Activated CD4-positive, alpha-beta T cell treated with anti-CD3 and anti-CD28 coated beads, Interleukin-2, amount 50 U/mL, for 48 hours (primary cell): ENCODE measurements at regions not wholly inside any gene's neighbourhood (a gene's known extent, or its start where the extent isn't known, plus 50 kb on each side); places are given as distances from the start of the nearest gene placed in this dataset.

Experiments
- DNase-seq, 2 experiments: peaks; one replicate each; pipeline ENCODE4 v3.0.0-alpha.2; 2020

DNA sequence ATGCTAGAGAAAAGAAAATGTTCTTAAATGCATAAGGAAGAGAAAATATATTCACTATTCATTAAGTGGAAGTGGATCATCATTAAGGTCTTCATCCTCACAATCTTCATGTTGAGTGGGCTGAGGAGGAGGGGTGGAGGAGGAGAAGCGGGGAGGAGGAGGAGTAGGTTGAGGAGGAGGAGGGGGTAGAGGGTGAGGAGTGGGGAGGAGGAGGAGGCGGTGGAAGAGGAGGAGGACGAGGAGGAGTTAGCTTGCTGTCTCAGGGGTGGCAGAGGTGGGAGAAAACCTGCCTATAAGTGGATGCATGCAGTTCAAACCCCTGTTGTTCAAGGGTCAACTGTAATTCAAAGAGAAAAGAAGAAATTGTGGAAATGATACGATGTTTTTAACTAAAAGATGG is 71.6 kb downstream of the MYEOV start:
- no peak for DNase-seq

DNA sequence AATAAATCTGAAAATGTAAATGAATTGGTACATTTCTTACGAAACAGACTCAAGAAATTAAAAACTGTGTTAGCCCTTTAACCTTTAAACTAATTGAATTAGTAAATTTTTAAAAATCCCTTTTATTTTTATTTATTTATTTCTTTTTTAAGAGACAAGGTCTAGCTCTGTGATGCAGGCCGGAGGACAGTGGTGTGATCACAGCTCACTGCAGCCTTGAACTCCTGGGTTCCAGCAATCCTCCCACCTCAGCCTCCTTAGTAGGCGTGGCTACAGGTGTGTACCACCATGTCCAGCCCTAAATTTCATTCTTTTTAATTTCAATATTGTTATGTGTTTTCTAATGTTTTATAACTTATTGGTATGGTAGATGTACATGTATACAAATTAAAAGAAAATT is 72.6 kb downstream of the MYEOV start:
- no peak for DNase-seq

DNA sequence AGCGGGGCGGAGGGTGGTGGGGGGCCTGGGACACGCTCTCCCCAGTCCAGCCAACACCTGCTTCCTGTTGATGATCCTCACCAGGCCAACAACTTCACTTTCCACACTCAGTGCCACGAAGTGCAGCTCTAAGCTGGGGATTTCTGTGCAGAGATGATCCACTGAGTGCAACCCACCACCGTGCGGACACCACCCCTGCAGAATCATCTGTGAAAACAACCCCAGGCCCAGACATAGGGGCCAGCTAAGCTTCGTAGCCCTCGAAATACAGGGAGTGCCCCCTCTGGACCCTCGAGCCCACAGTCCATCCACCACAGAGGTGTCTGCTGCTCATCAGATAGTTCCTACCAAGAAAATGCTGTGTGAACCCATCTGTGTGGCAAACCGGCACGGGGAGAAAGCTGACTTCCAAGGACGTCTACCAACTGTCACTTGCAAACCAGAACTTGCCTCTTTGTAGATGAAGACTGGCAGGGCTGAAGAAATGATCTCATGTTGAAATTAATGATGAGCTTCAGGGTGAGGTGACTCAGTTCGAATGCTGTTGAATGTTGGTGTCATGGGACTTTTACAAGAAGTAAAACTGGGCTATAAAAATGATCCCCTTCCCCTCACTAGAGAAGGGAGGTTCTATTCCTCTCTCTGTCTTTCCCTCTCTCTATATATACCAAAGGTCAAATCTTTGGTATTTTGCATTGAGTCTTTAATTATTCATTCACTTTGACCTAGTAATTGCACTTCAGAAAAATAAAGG is 73.4 kb downstream of the MYEOV start:
- no peak for DNase-seq

DNA sequence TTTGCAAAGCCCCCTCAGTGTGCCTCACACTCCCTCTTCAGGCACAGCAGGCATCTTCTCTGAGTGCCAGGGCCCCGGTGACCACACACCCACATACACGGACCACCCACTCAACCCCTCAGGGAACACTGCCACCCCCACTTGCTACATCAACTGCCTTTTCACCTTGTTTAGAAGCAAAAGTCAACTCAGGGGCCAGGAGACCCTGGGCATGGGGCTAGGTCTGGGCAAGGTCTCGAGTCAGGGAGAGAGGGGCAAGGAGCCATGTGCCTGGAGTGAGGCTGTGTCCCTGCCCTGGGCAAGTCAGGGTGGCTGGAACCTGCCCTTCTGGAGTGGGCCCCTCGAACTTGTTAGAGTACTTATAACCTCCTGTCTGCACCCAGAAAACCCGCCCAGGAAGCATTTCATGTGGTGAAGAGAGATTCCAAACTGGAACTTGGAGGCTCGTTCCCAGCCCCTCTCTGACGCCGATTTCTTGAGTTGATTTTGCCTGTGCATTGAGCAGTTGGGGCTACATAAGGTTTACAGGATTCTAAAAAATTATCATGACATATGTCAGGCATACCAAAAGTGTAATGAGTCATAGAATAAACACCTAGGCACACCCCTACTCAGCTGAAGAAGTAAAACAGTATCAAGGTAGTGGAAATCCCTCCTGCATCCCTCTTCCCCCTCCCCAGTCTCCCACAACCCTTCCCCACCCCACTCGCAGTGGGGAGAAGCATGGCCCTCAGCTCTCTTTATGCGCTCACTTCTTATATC is 74.3 kb downstream of the MYEOV start:
- no peak for DNase-seq

DNA sequence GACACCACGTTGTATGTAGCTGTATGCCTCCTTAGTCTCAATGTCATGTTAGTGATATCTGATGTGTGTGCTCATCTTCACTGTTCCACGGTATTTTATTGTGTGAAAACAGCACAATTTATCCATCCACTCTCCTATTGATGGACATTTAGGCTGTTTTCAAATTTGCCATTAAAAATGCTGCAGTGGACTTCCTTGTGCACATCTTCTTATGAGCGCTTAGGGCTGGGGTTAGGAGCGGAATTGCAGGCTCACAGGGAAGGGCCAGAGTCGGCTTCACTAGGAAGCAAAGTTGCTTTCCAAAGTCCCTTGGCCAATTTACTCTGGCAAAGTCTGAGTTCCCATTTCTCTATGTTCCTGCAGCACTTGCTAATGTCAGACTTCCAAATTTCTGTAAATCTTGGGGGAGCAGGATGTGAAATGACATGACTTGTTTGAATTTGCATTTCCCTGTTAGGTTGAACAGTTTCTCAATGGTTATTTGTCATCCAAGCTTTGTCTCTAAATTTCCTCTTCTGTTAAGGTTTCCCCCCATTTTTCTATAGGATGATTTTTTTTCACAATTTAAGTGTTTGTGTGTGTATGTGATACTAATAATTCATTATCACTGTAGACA is 75.4 kb downstream of the MYEOV start:
- no peak for DNase-seq

DNA sequence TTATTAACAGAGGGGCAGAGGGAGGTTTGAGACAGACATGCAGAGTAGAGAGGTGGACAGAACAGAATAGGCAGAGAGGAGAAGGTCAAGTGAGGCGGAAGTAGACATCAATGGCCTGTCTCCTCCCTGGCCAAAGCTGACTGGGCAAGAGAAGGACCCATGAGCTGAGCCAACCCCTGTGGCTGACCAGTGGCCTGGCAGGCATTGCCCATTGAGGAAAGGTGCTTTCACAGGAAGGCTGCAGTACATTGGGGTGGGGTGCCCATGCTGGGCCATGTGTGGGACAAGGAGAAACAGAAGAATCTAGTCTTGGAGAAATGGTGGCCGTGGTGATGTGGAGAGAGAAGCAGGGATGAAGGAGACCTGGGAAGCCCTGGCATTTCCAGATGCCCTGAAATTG is 76.0 kb downstream of the MYEOV start:
- DNase-seq, result no peak

DNA sequence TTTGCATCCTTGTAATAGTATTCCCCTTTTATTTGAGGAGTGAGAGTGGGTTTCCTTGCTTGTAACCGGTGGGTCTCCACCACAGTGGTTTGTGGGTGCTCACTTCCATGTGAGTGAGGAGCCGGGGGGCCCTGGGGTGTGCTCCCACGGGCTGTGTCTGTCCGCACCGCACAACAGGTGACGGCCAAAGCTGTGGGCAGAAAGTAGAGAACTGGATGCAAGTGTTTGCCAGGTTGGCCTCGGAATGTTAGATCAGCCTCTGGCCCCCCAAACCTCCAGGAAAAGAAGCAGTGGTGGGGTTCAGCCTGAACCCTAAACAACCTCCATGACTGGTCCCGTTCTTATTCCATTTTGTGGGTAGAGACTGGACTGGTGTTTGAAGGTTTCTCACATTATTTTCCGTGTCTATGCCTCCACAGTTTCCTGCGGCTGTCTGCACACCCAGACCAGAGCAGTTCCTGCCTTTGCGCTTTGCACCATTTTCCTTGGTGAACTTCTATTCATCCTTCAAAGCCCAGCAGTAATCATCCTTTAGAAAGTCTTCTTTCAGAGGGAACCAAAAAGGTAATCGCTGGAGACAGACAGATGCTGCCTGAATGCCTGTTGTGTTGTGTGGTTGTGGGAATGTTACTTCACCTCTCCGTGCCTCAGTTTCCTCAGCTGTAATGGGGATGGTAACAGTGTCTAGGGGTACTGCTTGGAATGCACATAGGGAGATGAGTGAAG is 77.2 kb downstream of the MYEOV start:
- DNase-seq, result no peak

DNA sequence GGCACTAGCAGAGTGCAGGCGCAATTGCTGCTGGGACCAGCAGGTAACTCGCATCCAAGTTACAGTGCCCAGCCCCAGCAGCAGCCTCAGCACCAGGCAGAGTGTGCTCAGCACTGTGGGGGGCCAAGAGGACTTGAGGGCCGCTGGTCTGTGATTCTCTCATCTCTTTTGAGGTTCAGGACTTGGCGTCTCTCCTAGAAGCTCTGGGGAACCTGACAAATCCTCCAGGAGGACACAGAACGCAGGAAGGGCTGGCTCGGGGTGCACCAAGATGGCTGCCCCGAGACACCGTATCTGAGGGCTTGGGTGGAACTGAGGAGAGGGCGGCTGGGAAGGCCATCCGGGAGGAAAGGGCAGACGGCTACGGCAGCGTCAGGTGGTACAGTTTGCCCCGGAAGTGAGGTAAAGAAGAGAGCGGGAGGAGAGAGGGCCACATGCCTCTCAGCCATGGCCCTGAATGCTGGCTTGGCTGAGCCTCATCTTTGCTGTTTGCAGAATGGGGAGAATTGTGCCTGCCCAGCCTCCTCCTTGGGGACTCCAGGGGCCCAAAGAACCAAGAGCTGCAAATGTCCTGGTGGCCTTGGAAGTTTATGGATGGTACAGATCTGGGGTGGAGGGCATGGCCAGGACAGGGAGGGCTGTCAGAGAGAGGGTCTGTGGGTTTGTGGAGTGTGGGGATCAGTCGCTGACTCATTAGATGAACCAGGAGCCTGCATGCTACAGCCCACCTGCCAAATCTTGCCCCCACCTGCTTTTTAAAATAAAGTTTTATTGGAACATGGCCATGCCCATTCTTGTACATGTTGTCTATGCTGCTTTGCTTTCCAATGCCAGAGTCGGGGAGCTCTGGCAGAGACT is 78.0 kb downstream of the MYEOV start:
- DNase-seq, result no peak

DNA sequence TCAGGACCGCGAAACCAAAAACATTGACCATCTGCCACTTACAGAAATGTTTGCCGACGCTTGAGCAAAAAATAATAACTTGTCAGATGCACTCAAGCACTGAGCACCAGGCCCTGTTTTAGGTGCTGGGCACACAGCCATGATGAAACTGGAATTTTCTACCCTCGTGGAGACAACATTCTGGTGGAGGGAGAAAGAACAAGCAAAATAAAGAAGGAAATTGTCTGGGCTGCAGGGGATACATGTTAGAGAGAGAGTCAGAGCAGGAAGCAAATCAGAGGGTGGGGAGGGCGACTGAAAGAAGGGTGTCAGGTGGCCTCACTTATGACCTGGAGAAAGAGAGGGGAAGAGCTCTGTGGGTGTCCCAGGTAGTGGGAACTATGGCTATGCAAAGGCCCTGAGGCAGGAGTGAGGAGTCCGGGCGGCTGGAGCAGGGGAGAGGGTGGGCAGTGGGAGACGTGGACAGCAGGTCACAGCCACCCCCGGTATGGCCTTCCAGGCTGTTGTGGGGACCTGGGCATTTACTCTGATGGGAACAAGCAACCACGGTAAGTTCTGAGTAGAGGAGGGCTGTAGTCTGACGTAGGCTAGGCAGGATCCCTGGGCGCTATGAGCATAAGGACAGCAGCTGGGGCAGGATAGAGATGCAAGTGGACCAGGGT is 78.8 kb downstream of the MYEOV start:
- DNase-seq, result no peak

DNA sequence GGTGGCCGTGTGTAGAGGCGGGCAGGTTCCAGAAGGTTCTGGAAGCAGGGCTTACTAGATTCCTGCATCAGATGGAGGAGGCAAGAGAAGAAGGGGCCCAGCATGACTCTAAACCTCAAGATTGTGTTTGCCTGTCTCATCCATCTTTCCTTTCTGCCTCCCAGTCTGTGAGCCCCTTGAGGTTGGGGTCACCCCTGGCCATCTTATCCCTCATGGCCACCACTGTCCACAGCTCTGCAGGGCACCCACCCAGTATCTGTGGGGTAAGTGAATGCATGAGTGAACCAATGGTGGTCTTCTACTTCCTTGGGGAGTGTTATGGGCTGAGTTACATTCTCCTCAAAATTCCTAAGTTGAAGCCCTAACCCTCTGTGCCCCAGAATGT is 79.3 kb downstream of the MYEOV start:
- no peak for DNase-seq

DNA sequence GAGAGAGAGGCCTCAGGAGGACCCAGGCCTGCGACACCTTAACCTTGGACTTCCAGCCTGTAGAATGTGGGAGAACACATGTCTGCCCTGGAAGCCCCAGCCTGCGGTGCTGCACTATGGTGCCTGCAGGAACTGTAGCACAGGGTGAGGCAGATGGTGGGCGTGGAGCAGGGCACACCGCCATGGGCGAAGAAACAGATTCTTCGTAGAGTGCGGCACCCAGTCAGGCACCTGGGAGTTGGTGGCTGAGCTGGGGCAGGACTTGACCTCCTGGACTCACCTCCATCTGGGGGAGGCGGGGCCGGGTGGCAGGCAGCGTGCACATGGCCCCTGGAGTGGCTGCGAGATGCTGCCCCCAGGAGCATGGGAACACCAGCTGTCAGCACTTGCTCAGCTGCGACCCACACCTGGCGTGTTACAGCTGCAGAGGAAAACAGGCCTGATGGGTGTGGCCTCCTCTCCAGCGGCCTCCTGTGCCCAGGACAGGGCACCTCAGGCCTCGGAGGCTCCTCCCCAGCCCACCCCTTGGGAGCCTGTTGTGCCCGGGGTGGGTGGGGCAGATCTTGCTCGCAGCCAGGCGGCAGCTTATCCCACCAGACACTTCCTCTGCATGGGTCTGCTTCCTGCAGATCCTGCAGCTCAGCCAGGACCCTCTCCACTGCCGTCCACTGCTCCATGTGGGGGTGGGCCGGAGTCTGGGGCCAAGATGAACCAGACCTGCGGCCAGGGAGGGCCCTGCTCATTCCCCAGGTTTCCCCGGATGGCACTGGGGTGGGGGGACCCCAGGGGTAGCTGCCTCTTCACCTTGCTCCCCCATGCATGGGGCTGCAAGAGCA is 80.4 kb downstream of the MYEOV start:
- DNase-seq, result no peak

DNA sequence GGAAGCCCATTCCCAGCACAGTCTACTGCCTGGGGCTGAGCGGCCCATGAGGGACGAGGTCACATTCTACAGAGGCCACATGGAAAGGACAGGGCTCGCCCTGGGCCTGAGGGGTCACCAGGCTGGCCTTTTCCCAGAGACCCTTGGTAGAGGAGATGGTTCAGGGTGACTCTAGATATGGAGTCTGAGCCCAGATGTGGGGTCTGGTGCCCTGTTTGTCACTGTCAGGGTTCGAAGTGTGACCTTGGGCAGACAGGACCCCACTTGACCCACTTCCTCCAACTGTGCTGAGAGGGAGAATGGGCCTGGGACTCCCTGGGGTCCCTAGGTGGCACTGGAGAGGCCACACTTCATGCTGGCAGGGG is 81.0 kb downstream of the MYEOV start:
- no peak for DNase-seq

DNA sequence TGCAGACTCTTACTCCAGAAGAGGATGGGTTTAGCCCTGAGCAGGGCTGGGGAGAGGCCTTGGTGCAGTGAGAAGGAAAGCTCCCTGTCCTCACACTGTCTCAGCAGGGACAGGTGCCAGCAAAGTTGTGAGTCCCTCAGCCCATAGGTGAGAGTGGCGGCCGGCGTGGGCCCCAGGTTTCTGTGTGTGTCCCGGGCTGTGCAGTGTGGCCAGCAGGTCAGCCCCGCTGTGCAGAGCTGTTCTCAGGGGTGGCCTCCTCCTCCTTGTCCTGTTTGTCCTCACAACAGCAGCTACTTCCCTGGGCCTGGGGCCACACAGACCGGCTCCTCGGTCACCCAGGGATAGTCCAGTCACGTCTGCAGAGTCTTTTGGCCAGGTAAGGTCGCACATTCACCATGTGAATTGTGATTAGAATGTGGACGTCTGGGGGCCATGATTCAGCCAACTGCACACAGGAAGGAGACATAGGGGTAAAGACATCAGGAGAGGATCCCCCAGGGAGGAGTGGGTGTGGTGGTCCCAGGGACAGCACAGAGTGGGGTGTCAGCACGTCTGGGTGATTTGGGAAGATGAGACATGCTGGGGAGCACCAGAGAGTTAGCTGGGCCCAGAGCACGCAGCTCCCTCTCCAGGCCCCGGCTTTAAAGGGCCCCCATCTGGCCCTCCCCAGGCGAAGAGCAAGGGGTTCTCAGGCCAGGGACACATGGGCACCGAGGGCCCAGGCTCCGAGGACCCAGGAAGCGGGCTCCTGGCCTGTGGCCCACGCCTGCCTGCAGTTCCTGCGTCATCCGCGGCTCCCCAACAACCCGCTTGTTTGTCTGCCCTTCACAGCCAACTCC is 81.6 kb downstream of the MYEOV start:
- DNase-seq, result no peak

DNA sequence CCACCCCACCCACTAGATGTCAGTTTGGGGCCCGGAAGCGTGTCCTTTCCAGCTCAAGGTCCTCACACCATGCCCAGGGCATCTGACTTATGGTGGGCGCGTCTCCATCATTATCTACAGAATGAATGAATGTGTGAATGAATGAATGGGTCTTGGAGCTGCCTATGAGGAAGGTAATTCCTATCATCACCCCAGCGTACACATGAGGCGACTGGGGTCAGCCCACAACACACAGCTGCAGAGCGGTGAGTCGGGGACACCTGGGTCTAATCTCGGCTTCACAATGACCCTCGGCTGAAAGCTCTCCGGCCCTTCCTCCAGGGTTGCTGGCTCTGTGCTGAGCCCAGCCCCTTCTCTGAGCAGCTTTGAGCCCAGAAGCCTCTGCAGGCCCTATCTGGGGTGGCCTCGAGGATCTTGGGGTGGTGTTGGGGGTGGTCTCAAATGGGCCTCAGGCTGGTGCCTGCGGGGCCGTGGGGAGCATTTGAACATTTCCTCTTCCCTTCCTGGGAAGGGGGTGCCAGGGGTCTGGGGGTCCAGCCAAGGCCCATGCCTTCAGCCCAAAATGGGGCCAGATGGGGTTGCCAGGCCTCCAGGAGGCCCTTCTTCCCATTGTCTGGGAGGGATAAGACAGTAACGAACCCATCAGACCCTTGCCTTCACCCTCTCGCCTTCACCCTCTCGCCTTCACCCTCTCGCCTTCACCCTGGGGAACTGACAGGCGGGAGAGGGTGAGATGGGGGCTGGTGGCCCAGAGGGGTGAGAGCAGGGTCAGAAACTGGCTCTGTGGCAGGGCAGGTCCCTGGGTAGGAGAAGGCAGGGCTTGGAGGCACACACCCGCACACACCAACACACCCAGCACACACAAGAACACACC is 82.4 kb downstream of the MYEOV start:
- DNase-seq, result no peak

DNA sequence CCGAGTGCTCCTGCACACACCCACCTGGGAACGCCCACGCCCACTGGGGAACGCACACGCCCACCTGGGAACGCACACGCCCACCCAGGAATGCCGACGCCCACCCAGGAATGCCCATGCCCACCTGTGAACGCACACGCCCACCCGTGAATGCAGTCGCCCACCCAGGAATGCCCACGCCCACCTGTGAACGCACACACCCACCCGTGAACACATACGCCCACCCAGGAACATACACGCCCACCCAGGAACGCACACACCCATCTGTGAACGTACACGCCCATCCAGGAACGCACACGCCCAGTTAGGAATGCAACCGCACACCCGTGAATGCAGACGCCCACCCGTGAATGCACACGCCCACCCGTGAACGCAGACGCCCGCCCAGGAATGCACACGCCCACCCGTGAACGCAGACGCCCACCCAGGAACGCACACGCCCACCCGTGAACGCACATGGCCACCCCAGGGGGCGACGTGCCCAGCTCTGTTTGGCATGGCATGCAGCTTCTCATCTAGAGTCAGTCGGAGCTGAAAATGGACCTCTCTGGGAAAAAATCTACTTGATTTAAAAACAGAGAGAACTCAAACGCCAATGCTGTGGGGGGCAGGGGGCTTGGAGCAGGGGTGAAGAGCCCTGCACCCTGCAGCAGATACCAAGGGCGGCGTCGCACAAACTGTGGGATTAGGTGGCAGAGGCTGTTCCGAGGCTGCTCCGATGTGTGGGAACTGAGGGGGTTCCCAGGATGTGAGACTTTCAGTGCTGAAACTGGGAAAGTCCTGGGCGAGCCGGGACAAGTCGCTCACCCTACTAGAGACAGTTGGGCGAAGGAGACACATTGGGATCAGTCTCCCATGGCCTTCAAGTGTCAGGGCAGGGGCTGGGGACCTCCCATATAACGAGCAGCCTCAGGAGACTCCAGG is 83.3 kb downstream of the MYEOV start:
- no peak for DNase-seq

DNA sequence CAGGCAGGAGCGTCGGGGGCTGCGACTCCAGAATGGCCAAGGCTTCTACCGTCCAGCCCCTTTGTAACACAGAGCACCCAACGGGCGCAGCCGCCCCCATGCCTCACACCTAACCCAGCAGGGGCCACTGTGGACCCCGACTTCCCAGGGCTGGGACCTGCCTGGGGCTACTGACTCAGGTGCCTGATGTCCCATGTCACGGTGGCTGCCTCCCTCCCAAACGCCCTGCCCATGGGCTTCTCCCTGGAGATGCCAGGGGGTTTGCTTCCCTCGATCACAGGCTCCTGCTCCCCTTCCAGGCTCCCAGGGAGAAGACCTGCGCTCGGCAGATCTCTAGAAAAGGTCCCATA is 84.0 kb downstream of the MYEOV start:
- no peak for DNase-seq

DNA sequence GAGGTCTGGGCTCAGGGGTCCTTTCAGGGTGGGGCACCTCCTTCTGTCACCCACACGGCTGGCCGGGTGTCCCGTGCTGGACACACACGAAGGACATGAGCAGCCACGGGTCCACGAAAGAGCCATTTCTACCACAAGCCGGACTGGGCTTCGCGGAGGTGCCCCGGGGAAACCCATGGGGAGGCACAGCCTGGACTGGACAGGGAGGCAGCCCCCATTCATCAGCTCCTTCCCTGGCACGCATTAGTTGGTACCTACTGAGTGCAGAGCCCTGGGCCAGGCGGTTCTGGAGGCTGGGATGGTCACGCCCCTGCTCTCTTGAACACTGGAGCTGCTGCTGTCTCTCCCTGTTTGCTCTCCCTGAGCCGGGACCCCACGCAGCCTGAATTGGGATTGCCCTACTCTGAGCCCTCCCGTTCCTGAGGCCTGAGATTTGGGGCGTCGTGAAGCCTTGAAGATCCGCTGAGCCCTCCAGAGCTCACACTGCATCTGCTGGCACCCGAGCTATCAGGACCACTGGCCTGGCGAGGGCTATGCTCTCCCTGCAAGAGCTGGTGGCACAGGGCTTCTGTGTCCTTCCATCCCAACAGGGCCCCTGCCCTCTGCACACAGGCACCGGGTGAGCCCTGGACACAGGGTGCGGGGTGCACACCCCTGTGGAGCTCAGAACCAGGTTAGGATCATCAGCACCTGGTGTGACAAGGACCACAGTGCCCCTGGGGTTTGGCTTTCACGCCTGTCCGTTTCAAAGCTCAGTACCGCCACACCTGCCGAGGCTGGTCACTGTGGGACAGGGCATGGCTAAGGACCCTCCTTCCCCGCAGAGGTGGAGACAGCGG is 84.6 kb downstream of the MYEOV start:
- no peak for DNase-seq
